HepG2 (cell line): ENCODE measurements at regions not wholly inside any gene's neighbourhood (a gene's known extent, or its start where the extent isn't known, plus 50 kb on each side); places are given as distances from the start of the nearest gene placed in this dataset.

ENCODE experiments used
- ETV5 ChIP-seq: IDR thresholded peaks from 2 replicates; pipeline ENCODE4 v1.6.1; 2018; ENCODE audit warnings: missing biosample characterization, missing genetic modification reagents, inconsistent platforms, borderline replicate concordance
- MTA1 ChIP-seq: sonication (generic); formaldehyde crosslinking; IDR thresholded peaks from 2 replicates; pipeline ENCODE4 v1.4.0; 2020; ENCODE audit warnings: missing genetic modification reagents, mild to moderate bottlenecking, borderline replicate concordance
- MYC ChIP-seq: sonication (generic); formaldehyde crosslinking; IDR thresholded peaks from 2 replicates; pipeline ENCODE4 v1.9.0; 2021; ENCODE audit warnings: missing genetic modification reagents, borderline replicate concordance
- NONO ChIP-seq, 2 experiments: fragments of 450-650 bp in 1 of 2; sonication (generic) in 1 of 2; formaldehyde crosslinking in 1 of 2; IDR thresholded peaks in 1 of 2; conservative IDR thresholded peaks in 1 of 2; 2 replicates each; pipeline versions ENCODE4 v1.6.1 to v1.8.0; 2017 to 2022; ENCODE audit warnings: mild to moderate bottlenecking in 1 of 2, missing genetic modification reagents in 1 of 2, moderate library complexity in 1 of 2
- SRY ChIP-seq: sonication (generic); formaldehyde crosslinking; IDR thresholded peaks from 2 replicates; pipeline ENCODE4 v1.8.0; 2022; ENCODE audit warnings: mild to moderate bottlenecking, missing genetic modification reagents
- ZNF556 ChIP-seq: sonication (generic); formaldehyde crosslinking; IDR thresholded peaks from 2 replicates; pipeline ENCODE4 v1.4.0; 2020; ENCODE audit warnings: mild to moderate bottlenecking, missing genetic modification reagents, borderline replicate concordance
- ZNF605 ChIP-seq: sonication (generic); formaldehyde crosslinking; IDR thresholded peaks from 2 replicates; pipeline ENCODE4 v1.8.0; 2022; ENCODE audit warnings: mild to moderate bottlenecking, missing genetic modification reagents
- TF ChIP-seq, protein P1 (sequence below), 2 experiments: sonication (generic) in 1 of 2; formaldehyde crosslinking in 1 of 2; IDR thresholded peaks; 2 replicates each; pipeline versions ENCODE4 v1.6.1 to v1.9.0; 2014 to 2022; ENCODE audit warnings: antibody characterized with exemption in 1 of 2, borderline replicate concordance in 1 of 2, inconsistent platforms in 1 of 2, low read depth in 1 of 2, missing genetic modification reagents in 1 of 2
- TF ChIP-seq, protein P2 (sequence below): sonication (generic); formaldehyde crosslinking; IDR thresholded peaks from 2 replicates; pipeline ENCODE4 v1.4.0; 2020; ENCODE audit warnings: missing genetic modification reagents
- TF ChIP-seq, protein P3 (sequence below): sonication (generic); formaldehyde crosslinking; IDR thresholded peaks from 2 replicates; pipeline ENCODE4 v1.8.0; 2022; ENCODE audit warnings: mild to moderate bottlenecking, missing genetic modification reagents, moderate library complexity
- TF ChIP-seq, protein P4 (sequence below): IDR thresholded peaks from 2 replicates; pipeline ENCODE4 v1.6.1; 2016; ENCODE audit warnings: missing biosample characterization, missing genetic modification reagents, low read depth

GRCh38 chr16:51072591-51072990 lies 78.5 kb downstream of the SALL1 start (continued):
- TF ChIP-seq, protein P1, sequence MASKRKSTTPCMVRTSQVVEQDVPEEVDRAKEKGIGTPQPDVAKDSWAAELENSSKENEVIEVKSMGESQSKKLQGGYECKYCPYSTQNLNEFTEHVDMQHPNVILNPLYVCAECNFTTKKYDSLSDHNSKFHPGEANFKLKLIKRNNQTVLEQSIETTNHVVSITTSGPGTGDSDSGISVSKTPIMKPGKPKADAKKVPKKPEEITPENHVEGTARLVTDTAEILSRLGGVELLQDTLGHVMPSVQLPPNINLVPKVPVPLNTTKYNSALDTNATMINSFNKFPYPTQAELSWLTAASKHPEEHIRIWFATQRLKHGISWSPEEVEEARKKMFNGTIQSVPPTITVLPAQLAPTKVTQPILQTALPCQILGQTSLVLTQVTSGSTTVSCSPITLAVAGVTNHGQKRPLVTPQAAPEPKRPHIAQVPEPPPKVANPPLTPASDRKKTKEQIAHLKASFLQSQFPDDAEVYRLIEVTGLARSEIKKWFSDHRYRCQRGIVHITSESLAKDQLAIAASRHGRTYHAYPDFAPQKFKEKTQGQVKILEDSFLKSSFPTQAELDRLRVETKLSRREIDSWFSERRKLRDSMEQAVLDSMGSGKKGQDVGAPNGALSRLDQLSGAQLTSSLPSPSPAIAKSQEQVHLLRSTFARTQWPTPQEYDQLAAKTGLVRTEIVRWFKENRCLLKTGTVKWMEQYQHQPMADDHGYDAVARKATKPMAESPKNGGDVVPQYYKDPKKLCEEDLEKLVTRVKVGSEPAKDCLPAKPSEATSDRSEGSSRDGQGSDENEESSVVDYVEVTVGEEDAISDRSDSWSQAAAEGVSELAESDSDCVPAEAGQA (IDR thresholded peaks at IDR 0.05; ENCODE audit: low read depth): no peak
- TF ChIP-seq, protein P1 (CRISPR knock-in tag; IDR thresholded peaks at IDR 0.05; ENCODE audit: borderline replicate concordance): no peak
- TF ChIP-seq SRY (CRISPR knock-in tag) (no peak), ZNF556 (CRISPR knock-in tag) (no peak), MYC (no peak), NONO (IDR thresholded peaks at IDR 0.05) (no peak), NONO (CRISPR knock-in tag; conservative IDR thresholded peaks at IDR 0.05) (no peak), ZNF605 (no peak), MTA1 (CRISPR knock-in tag) (no peak), ETV5 (no peak)
- TF ChIP-seq, protein P2, sequence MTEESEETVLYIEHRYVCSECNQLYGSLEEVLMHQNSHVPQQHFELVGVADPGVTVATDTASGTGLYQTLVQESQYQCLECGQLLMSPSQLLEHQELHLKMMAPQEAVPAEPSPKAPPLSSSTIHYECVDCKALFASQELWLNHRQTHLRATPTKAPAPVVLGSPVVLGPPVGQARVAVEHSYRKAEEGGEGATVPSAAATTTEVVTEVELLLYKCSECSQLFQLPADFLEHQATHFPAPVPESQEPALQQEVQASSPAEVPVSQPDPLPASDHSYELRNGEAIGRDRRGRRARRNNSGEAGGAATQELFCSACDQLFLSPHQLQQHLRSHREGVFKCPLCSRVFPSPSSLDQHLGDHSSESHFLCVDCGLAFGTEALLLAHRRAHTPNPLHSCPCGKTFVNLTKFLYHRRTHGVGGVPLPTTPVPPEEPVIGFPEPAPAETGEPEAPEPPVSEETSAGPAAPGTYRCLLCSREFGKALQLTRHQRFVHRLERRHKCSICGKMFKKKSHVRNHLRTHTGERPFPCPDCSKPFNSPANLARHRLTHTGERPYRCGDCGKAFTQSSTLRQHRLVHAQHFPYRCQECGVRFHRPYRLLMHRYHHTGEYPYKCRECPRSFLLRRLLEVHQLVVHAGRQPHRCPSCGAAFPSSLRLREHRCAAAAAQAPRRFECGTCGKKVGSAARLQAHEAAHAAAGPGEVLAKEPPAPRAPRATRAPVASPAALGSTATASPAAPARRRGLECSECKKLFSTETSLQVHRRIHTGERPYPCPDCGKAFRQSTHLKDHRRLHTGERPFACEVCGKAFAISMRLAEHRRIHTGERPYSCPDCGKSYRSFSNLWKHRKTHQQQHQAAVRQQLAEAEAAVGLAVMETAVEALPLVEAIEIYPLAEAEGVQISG (CRISPR knock-in tag): no peak
- TF ChIP-seq, protein P3, sequence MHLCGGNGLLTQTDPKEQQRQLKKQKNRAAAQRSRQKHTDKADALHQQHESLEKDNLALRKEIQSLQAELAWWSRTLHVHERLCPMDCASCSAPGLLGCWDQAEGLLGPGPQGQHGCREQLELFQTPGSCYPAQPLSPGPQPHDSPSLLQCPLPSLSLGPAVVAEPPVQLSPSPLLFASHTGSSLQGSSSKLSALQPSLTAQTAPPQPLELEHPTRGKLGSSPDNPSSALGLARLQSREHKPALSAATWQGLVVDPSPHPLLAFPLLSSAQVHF (CRISPR knock-in tag): no peak
- TF ChIP-seq, protein P4, sequence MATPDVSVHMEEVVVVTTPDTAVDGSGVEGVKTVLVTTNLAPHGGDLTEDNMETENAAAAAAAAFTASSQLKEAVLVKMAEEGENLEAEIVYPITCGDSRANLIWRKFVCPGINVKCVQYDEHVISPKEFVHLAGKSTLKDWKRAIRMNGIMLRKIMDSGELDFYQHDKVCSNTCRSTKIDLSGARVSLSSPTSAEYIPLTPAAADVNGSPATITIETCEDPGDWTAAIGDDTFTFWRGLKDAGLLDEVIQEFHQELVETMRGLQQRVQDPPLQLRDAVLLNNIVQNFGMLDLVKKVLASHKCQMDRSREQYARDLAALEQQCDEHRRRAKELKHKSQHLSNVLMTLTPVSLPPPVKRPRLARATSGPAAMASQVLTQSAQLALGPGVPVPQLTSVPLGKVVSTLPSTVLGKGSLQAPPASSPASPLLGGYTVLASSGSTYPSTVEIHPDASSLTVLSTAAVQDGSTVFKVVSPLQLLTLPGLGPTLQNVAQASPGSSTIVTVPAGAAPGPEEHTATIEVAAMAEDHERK (CRISPR knock-in tag): no peak
